Naive thymus-derived CD4-positive, alpha-beta T cell (primary cell): ENCODE measurements at regions not wholly inside any gene's neighbourhood (a gene's known extent, or its start where the extent isn't known, plus 50 kb on each side); places are given as distances from the start of the nearest gene placed in this dataset.
"Not testable (repeated sequence)": the region's sequence is repeated elsewhere in the genome, so short reads cannot be mapped to it uniquely, and the experiment has no call there.

Experiments used
- ATAC-seq: fragments of 150-1000 bp; cut with Tn5 transposase; 2 replicates; pipeline ENCODE4 v1.10.0; 2021; ENCODE audit warnings: mild to moderate bottlenecking, moderate library complexity
- CTCF ChIA-PET: fragments of 350-600 bp; sonication (Branson Sonifier 250); formaldehyde crosslinking; loops from one replicate; lab custom pipeline; 2021; ENCODE audit warnings: antibody characterized with exemption; lab: Charles Lee
- POLR2A ChIA-PET: fragments of 350-600 bp; sonication (Branson Sonifier 250); formaldehyde crosslinking; loops from one replicate; lab custom pipeline; 2021; ENCODE audit warnings: antibody characterized with exemption, inconsistent platforms; lab: Charles Lee
- DNase-seq, 9 donors: peaks; one replicate each; pipeline versions ENCODE4 v3.0.0 to v3.0.0-alpha.2; 2020 to 2022; ENCODE audit warnings: mixed read lengths in 1 of 9
- H3K27ac ChIP-seq: one replicate; pipeline ENCODE4 v1.7.0; 2013; ENCODE audit warnings: mild to moderate bottlenecking, low read depth, low read length, moderate library complexity
- H3K27me3 ChIP-seq, 2 donors: one replicate each; pipeline ENCODE4 v1.7.0; 2013; ENCODE audit warnings: low read length in 2 of 2, mild to moderate bottlenecking in 2 of 2, moderate library complexity in 2 of 2; ENCODE audit not compliant: control insufficient read depth in 2 of 2, insufficient read depth in 2 of 2
- H3K36me3 ChIP-seq, 3 experiments: 1 replicate in 2 of 3; 2 replicates in 1 of 3; pipeline ENCODE4 v1.7.0; 2013; ENCODE audit warnings: low read length in 3 of 3, mild to moderate bottlenecking in 3 of 3, moderate library complexity in 1 of 3; ENCODE audit not compliant: insufficient read depth in 3 of 3, control insufficient read depth in 2 of 3
- H3K4me1 ChIP-seq, 2 donors: one replicate each; pipeline ENCODE4 v1.7.0; 2013; ENCODE audit warnings: low read length in 2 of 2, mild to moderate bottlenecking in 2 of 2, moderate library complexity in 1 of 2; ENCODE audit not compliant: control insufficient read depth in 2 of 2, insufficient read depth in 2 of 2
- H3K4me3 ChIP-seq: 2 replicates; pipeline ENCODE4 v1.7.0; 2013; ENCODE audit warnings: mild to moderate bottlenecking, low read length
- H3K9me3 ChIP-seq, 3 experiments: 1 replicate in 2 of 3; 2 replicates in 1 of 3; pipeline ENCODE4 v1.7.0; 2013; ENCODE audit warnings: low read length in 3 of 3; ENCODE audit not compliant: control insufficient read depth in 2 of 3
- H3K27ac Mint-ChIP-seq, 9 donors: one replicate each; pipeline ENCODE4 v1.8.0; 2020 to 2022; ENCODE audit warnings: mixed read lengths in 9 of 9, mild to moderate bottlenecking in 8 of 9, moderate library complexity in 5 of 9, inconsistent platforms in 2 of 9
- H3K27me3 Mint-ChIP-seq, 5 donors: one replicate each; pipeline ENCODE4 v1.8.0; 2021 to 2022; ENCODE audit warnings: mixed read lengths in 5 of 5, mild to moderate bottlenecking in 1 of 5
- H3K36me3 Mint-ChIP-seq, 5 donors: one replicate each; pipeline ENCODE4 v1.8.0; 2020 to 2022; ENCODE audit warnings: mixed read lengths in 5 of 5, mild to moderate bottlenecking in 3 of 5, inconsistent platforms in 1 of 5
- H3K4me1 Mint-ChIP-seq, 7 donors: one replicate each; pipeline ENCODE4 v1.8.0; 2020 to 2022; ENCODE audit warnings: mixed read lengths in 7 of 7, mild to moderate bottlenecking in 3 of 7, inconsistent platforms in 1 of 7
- H3K4me3 Mint-ChIP-seq, 10 donors: one replicate each; pipeline ENCODE4 v1.8.0; 2020 to 2022; ENCODE audit warnings: mild to moderate bottlenecking in 10 of 10, mixed read lengths in 10 of 10, moderate library complexity in 6 of 10, inconsistent platforms in 2 of 10
- H3K9me3 Mint-ChIP-seq, 11 donors: one replicate each; pipeline ENCODE4 v1.8.0; 2020 to 2022; ENCODE audit warnings: mixed read lengths in 11 of 11, mild to moderate bottlenecking in 4 of 11, inconsistent platforms in 1 of 11, moderate library complexity in 1 of 11
- intact Hi-C, 2 donors: fragments of 100-400 bp; cut with micrococcal nuclease; formaldehyde crosslinking; loops; one replicate each; pipeline ENCODE4 v1.15.1; 2023

DNA sequence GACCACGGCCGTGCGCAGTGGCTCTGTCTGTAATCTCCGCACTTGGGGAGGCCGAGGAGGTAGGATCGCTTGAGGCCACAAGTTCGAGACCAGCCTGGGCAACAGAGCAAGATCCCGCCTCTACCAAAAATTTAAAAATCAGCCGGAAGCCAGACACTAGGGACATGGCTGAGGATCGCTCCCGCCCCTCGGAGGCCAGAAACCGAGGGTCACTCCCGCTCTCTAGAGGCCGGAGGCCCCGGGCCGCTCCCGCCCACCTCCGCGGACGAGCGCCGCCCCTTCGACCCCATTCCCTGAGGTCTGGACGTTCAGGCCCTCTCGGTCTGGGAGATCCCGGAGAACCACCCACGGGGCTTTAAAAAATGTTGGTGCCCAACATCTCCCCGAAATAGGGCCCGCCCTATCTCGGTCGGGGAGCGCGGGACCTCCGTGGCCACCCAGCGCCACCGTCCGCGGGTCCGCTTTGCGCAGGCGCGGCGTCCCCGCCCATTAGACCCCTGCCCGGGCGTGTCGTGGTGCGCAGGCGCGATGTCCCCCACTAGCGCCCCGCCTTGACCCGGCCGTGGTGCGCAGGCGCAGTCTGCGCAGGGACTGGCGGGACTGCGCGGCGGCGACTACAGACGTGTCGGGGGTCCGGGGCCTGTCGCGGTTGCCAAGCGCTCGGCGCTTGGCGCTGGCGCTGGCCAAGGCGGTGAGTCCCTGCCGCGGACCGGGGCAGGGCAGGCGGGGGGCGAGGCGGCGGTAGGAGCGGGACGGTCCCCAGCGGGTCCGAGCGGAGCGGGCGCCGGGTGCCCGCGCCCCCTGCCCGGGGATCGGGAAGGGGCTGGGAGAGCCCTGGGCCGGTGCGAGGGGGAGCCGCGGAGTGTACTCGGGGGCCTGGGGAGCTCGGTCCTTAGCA, 63.1 kb upstream of the MUC20 start:
- Mint-ChIP-seq H3K4me3 (peak overlapping the region; percentile 79 to 94 (median 90)), H3K27ac (peak overlapping the region; percentile 78 to 92 (median 85)), H3K4me1 (peaks cover 0 to 22% (median 14%) of the 10 kb centered on the region in 7 donors)
- H3K4me1 ChIP-seq, H3K9me3 ChIP-seq, H3K9me3 Mint-ChIP-seq, H3K27me3 Mint-ChIP-seq, H3K27me3 ChIP-seq, CTCF ChIA-PET, H3K36me3 Mint-ChIP-seq, H3K36me3 ChIP-seq, POLR2A ChIA-PET: not testable (repeated sequence)
- ATAC-seq (peak; percentile 92), DNase-seq (peak; percentile 70 to 96 (median 86))
- peak overlapping the region; percentile 72 for H3K27ac ChIP-seq
- intact Hi-C loops, result loop anchor here in 1 of 2 donors (2.0 kb wide), 1 partner anchor 99 kb away; no protein-coding TSS in a partner anchor
- peak overlapping the region; percentile 67 for H3K4me3 ChIP-seq

DNA sequence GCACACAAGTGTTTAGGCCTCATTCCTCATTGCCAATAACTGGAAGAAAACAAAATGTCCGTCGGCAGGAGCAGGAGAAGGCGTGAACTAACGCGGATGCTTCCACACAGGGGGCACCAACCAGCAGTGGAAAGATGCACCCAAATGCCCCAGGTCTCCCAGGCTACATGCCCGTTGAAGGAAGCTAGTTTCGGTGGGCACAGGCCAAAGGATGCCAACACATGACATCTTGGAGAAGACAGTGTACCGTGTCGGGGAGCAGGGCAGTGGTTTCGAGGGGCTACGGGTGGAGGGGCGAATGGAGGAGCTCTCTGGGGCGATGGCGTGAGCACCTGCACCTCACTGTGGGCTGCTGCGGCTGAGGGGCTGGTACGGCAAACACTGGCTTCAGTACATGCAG, 64.7 kb upstream of the MUC20 start:
- peaks cover 0 to 22% (median 14%) of the 10 kb centered on the region in 7 donors for H3K4me1 Mint-ChIP-seq
- CTCF ChIA-PET, H3K4me1 ChIP-seq, H3K36me3 Mint-ChIP-seq, H3K27ac ChIP-seq, H3K27me3 Mint-ChIP-seq, H3K27me3 ChIP-seq, ATAC-seq, H3K9me3 ChIP-seq, H3K36me3 ChIP-seq, H3K9me3 Mint-ChIP-seq, POLR2A ChIA-PET, H3K4me3 ChIP-seq, DNase-seq: not testable (repeated sequence)
- peak overlapping the region in 1 of 9 donors; percentile 32 for H3K27ac Mint-ChIP-seq
- intact Hi-C loops, result loop anchor here in 1 of 2 donors (2.0 kb wide), 1 partner anchor 97 kb away; no protein-coding TSS in a partner anchor
- peak overlapping the region in 9 of 10 donors; percentile 19 to 90 (median 45) for H3K4me3 Mint-ChIP-seq

DNA sequence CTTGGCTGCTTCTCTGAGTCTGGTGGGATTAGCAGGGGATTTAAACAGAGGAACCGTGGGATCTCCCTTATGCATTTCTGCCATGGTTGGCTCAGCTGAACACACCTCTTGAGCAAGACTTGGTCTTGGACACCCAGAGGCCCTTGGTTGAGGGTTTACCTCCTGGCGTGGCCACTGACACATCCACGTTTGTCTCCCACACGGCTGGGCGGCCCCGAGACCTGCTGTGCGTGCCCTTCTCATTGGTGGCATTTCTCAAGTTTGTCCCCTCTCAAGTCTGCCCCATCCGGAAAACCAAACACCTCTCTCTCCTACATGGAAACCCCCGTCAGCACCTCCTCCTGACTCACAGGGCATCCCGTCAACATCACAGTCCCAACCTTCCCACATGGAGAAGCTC, 66.0 kb upstream of the MUC20 start:
- peaks cover 0 to 19% (median 14%) of the 10 kb centered on the region in 7 donors for H3K4me1 Mint-ChIP-seq
- H3K4me1 ChIP-seq, H3K27me3 Mint-ChIP-seq, H3K9me3 Mint-ChIP-seq, H3K27ac ChIP-seq, H3K4me3 Mint-ChIP-seq, H3K36me3 Mint-ChIP-seq, H3K27ac Mint-ChIP-seq, ATAC-seq, H3K27me3 ChIP-seq, CTCF ChIA-PET, H3K4me3 ChIP-seq, intact Hi-C loops, DNase-seq, POLR2A ChIA-PET, H3K9me3 ChIP-seq, H3K36me3 ChIP-seq: not testable (repeated sequence)

- H3K27ac Mint-ChIP-seq, ATAC-seq, H3K4me3 ChIP-seq, H3K27me3 ChIP-seq, CTCF ChIA-PET, H3K27me3 Mint-ChIP-seq, H3K9me3 ChIP-seq, H3K27ac ChIP-seq, DNase-seq, H3K4me3 Mint-ChIP-seq, H3K4me1 ChIP-seq, H3K36me3 Mint-ChIP-seq, intact Hi-C loops, H3K9me3 Mint-ChIP-seq, POLR2A ChIA-PET, H3K36me3 ChIP-seq: not testable (repeated sequence)
- H3K4me1 Mint-ChIP-seq, result peaks cover 0 to 19% (median 14%) of the 10 kb centered on the region in 7 donors
Measured at GRCh38 chr3:195654138-195654537, 66.6 kb upstream of the MUC20 start.

DNA sequence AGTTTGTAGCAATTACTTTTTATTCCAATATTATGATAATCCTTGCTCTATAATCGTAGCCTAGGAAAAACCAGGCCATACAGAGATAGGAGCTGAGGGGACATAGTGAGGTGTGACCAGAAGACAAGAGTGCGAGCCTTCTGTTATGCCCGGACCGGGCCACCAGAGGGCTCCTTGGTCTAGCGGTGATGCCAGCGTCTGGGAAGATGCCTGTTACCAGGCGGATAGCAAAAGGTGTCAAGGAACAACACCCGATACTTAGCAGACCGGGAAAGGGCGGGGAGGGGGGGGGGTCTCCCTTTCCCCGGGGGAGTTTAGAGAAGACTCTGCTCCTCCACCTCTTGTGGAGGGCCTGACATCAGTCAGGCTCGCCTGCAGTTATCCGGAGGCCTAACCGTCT, 67.1 kb upstream of the MUC20 start:
- Mint-ChIP-seq H3K27ac (peak overlapping the region in 3 of 9 donors; percentile 15 to 70 (median 54)), H3K4me3 (peak overlapping the region in 4 of 10 donors; percentile 9 to 42 (median 37)), H3K4me1 (peaks cover 0 to 19% (median 14%) of the 10 kb centered on the region in 7 donors)
- ATAC-seq, H3K27me3 Mint-ChIP-seq, H3K27ac ChIP-seq, H3K27me3 ChIP-seq, POLR2A ChIA-PET, H3K9me3 ChIP-seq, H3K4me1 ChIP-seq, H3K36me3 Mint-ChIP-seq, H3K36me3 ChIP-seq, H3K4me3 ChIP-seq, H3K9me3 Mint-ChIP-seq, CTCF ChIA-PET: not testable (repeated sequence)
- intact Hi-C loops, result loop anchor here in 1 of 2 donors (2.0 kb wide), 1 partner anchor 95 kb away; no protein-coding TSS in a partner anchor
- DNase-seq, result peak in 3 of 9 donors; percentile 18 to 30 (median 26)

DNA sequence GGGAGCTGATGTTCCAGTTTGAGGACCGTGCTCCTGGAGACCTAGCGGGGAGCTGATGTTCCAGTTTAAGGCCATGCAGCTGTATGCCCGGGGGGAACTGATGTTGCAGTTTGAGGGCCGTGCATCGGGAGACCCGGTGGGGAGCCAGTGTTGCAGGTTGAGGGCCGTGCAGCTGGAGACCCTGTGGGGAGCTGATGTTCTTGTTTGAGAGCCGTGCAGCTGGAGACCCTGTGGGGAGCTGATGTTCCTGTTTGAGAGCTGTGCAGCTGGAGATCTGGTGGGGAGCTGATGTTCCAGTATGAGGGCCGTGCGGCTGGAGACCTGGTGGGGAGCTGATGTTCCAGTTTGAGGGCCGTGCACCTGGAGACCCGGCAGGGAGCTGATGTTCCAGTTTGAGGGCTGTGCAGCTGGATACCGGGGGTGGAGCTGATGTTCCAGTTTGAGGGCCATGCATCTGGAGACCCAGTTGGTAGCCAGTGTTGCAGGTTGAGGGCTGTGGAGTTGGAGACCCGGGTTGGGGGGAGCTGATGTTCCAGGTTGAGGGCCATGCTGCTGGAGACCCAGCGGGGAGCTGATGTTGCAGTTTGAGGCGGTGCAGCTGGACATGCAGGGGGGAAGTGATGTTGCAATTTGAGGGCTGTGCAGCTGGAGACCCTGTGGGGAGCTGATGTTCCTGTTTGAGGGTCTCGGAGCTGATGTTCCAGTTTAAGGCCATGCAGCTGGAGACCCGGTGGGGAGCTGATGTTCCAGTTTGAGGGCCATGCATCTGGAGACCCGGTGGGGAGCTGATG, 64.4 kb upstream of the APOD start:
- POLR2A ChIA-PET, intact Hi-C loops, ATAC-seq, H3K36me3 ChIP-seq, H3K4me3 Mint-ChIP-seq, H3K27me3 Mint-ChIP-seq, H3K4me3 ChIP-seq, H3K9me3 ChIP-seq, H3K27ac ChIP-seq, H3K4me1 ChIP-seq, DNase-seq, H3K27me3 ChIP-seq, H3K9me3 Mint-ChIP-seq: not testable (repeated sequence)
- peaks cover 0 to 11% (median 0%) of the 10 kb centered on the region in 5 donors for H3K36me3 Mint-ChIP-seq
- CTCF ChIA-PET, result interaction anchor here (0.7 kb wide), 1 partner anchor 199 kb away, joined by 3 read pairs; no protein-coding TSS in a partner anchor
- peak overlapping the region in 1 of 9 donors; percentile 52 for H3K27ac Mint-ChIP-seq
- H3K4me1 Mint-ChIP-seq, result peaks cover 0 to 13% (median 0%) of the 10 kb centered on the region in 7 donors
